SJSA1 (cell line): ENCODE measurements at regions not wholly inside any gene's neighbourhood (a gene's known extent, or its start where the extent isn't known, plus 50 kb on each side); places are given as distances from the start of the nearest gene placed in this dataset.
"Not testable (repeated sequence)": the region's sequence is repeated elsewhere in the genome, so short reads cannot be mapped to it uniquely, and the experiment has no call there.

ENCODE experiments used
- DNase-seq, 2 experiments: peaks; one replicate each; pipeline ENCODE4 v3.0.0-alpha.2; 2015 to 2020; ENCODE audit warnings: low spot score in 2 of 2, low read depth in 1 of 2
- H3K27ac ChIP-seq: fragments of 250-450 bp; sonication (Bioruptor Pico); 2 replicates; pipeline ENCODE4 v1.5.1; 2020; ENCODE audit warnings: mild to moderate bottlenecking, moderate library complexity
- H3K27me3 ChIP-seq: fragments of 250-450 bp; sonication (Bioruptor Pico); replicated peaks from 2 replicates; pipeline ENCODE4 v1.5.1; 2020; ENCODE audit warnings: mild to moderate bottlenecking, moderate library complexity
- H3K36me3 ChIP-seq: fragments of 250-450 bp; sonication (Bioruptor Pico); 2 replicates; pipeline ENCODE4 v1.5.1; 2020; ENCODE audit warnings: mild to moderate bottlenecking
- H3K4me1 ChIP-seq: fragments of 250-450 bp; sonication (Bioruptor Pico); replicated peaks from 2 replicates; pipeline ENCODE4 v1.6.1; 2021; ENCODE audit warnings: mild to moderate bottlenecking
- H3K4me3 ChIP-seq: fragments of 250-450 bp; sonication (Bioruptor Pico); 2 replicates; pipeline ENCODE4 v1.5.1; 2020; ENCODE audit warnings: mild to moderate bottlenecking
- H3K9me3 ChIP-seq: fragments of 250-450 bp; sonication (Bioruptor Pico); replicated peaks from 2 replicates; pipeline ENCODE4 v1.5.1; 2020; ENCODE audit warnings: mild to moderate bottlenecking

GRCh38 chr3:147662705-147663104 is 253.5 kb downstream of the ZIC1 start:
- DNase-seq: no peak
- Histone ChIP-seq H3K4me1 (no peaks in the 10 kb centered on the region), H3K36me3 (no peaks in the 10 kb centered on the region), H3K27me3 (no peaks in the 10 kb centered on the region), H3K4me3 (no peak overlapping the region), H3K9me3 (no peaks in the 10 kb centered on the region), H3K27ac (no peak overlapping the region)

GRCh38 chr3:147669077-147669476 is 259.9 kb downstream of the ZIC1 start:
- Histone ChIP-seq H3K9me3 (no peaks in the 10 kb centered on the region), H3K4me1 (no peaks in the 10 kb centered on the region), H3K27me3 (no peaks in the 10 kb centered on the region), H3K4me3 (no peak overlapping the region), H3K27ac (no peak overlapping the region), H3K36me3 (no peaks in the 10 kb centered on the region)
- DNase-seq: no peak

DNA sequence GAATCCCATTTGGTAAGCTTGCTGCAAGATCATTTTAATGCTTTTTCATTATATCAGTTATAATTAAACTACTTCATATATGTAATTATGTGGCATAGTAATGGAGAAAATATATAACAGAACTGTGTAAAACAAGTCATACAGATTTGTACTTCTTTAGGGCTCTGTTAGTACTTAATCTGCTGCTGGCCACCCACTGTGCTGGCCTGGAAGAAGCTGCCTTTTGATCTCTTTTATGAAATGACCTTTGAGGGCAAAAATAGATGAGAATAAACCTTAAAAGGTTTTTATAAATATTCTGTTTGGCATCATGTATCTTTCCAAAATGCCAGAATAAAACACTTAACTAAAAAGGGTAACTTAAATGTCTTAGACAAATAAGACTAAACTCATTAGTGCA is 262.9 kb downstream of the ZIC1 start:
- Histone ChIP-seq H3K36me3 (no peaks in the 10 kb centered on the region), H3K27ac (no peak overlapping the region), H3K4me1 (no peaks in the 10 kb centered on the region)

DNA sequence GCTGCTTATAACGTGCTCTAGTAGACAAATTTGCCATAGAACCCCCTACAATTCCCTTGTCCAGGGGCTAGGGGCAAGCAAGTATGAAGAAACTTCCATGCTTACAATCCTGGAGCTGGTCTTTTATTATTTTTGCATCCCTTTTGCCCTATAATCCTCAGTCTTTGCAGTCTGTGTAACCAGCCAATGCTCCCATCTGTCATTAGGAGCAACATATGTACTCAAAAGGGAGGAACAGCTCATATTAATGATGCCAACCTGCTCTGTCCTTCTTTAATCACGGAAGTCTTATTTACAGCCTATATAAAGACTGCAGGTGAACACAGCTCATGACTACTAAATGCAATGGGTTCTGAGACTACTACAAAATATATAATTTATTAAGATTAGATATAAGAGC is 263.3 kb downstream of the ZIC1 start:
- H3K36me3 ChIP-seq: no peaks in the 10 kb centered on the region
- H3K4me1 ChIP-seq: no peaks in the 10 kb centered on the region
- no peaks in the 10 kb centered on the region for H3K9me3 ChIP-seq
- no peak for DNase-seq
- no peak overlapping the region for H3K27ac ChIP-seq
- no peaks in the 10 kb centered on the region for H3K27me3 ChIP-seq
- no peak overlapping the region for H3K4me3 ChIP-seq

More for the DNA sequence above, 262.9 kb downstream of the ZIC1 start:
- no peaks in the 10 kb centered on the region for H3K9me3 ChIP-seq
- DNase-seq: no peak
- no peaks in the 10 kb centered on the region for H3K27me3 ChIP-seq
- H3K4me3 ChIP-seq: no peak overlapping the region

- no peaks in the 10 kb centered on the region for H3K9me3 ChIP-seq
- H3K27ac ChIP-seq: no peak overlapping the region
- no peaks in the 10 kb centered on the region for H3K27me3 ChIP-seq
- no peaks in the 10 kb centered on the region for H3K36me3 ChIP-seq
- no peak overlapping the region for H3K4me3 ChIP-seq
- no peak for DNase-seq
- H3K4me1 ChIP-seq: no peaks in the 10 kb centered on the region
Measured at GRCh38 chr3:147675761-147676160, 266.6 kb downstream of the ZIC1 start.

DNA sequence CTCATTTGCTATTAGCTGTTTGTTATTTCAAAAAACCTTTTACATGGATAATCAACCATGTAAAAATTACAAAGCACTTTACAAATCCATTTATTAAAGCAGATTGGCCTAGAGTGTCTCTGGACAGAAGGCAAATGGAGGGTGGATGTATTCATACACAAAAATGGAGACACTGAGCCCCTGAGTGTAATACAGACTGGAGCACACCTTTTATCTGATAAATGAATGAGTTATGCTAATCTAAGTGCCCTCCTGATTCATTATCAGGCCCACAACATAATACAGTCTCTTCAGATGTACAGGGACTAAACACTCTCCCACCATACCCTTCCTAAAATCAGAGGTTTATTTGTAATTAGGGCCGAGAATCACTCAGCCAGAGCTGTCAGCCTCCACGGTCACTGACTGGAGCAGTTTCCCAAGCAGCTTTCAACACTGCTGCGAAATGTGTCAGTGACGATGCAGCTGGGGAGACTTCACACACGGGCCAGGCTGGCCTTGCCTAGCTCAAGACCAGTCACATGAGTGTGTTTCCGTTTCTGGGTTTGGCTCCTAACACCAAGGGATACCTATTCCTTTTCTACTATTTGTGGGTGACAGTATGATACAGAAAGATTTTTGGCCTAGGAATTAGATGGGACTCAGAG is 271.8 kb downstream of the ZIC1 start:
- H3K27me3 ChIP-seq: no peaks in the 10 kb centered on the region
- DNase-seq: no peak
- H3K4me1 ChIP-seq: no peaks in the 10 kb centered on the region
- H3K9me3 ChIP-seq: no peaks in the 10 kb centered on the region
- H3K27ac ChIP-seq: no peak overlapping the region
- no peak overlapping the region for H3K4me3 ChIP-seq
- no peaks in the 10 kb centered on the region for H3K36me3 ChIP-seq

GRCh38 chr3:147688868-147689267 is 279.7 kb downstream of the ZIC1 start:
- Histone ChIP-seq H3K27me3 (no peaks in the 10 kb centered on the region), H3K4me3 (no peak overlapping the region), H3K27ac (no peak overlapping the region), H3K4me1 (no peaks in the 10 kb centered on the region), H3K9me3 (no peaks in the 10 kb centered on the region), H3K36me3 (no peaks in the 10 kb centered on the region)
- no peak for DNase-seq

- no peaks in the 10 kb centered on the region for H3K9me3 ChIP-seq
- H3K4me1 ChIP-seq: no peaks in the 10 kb centered on the region
- H3K27me3 ChIP-seq: 0 out of 2 replicates have a peak, but pooled peaks cover 3% of the 10 kb centered on the region
- no peaks in the 10 kb centered on the region for H3K36me3 ChIP-seq
- DNase-seq: no peak
- no peak overlapping the region for H3K4me3 ChIP-seq
- H3K27ac ChIP-seq: no peak overlapping the region
Measured at GRCh38 chr3:147699175-147699838, 290.1 kb downstream of the ZIC1 start.

GRCh38 chr3:147701195-147701594 is 292.0 kb downstream of the ZIC1 start:
- DNase-seq: no peak
- 0 out of 2 replicates have a peak, but pooled peaks cover 3% of the 10 kb centered on the region for H3K27me3 ChIP-seq
- no peaks in the 10 kb centered on the region for H3K4me1 ChIP-seq

GRCh38 chr3:147702509-147702908 is 293.3 kb downstream of the ZIC1 start:
- H3K4me1 ChIP-seq: no peaks in the 10 kb centered on the region
- DNase-seq: no peak
- H3K9me3 ChIP-seq: no peaks in the 10 kb centered on the region

More at GRCh38 chr3:147701195-147701594, 292.0 kb downstream of the ZIC1 start:
- Histone ChIP-seq H3K36me3 (no peaks in the 10 kb centered on the region), H3K27ac (no peak overlapping the region), H3K4me3 (no peak overlapping the region), H3K9me3 (no peaks in the 10 kb centered on the region)

GRCh38 chr3:147705651-147706051 is 296.5 kb downstream of the ZIC1 start:
- no peak for DNase-seq
- Histone ChIP-seq H3K27ac (no peak overlapping the region), H3K27me3 (0 out of 2 replicates have a peak, but pooled peaks cover 3% of the 10 kb centered on the region), H3K36me3 (no peaks in the 10 kb centered on the region), H3K4me1 (no peaks in the 10 kb centered on the region), H3K9me3 (no peaks in the 10 kb centered on the region), H3K4me3 (no peak overlapping the region)

More at GRCh38 chr3:147702509-147702908, 293.3 kb downstream of the ZIC1 start:
- no peaks in the 10 kb centered on the region for H3K36me3 ChIP-seq
- H3K27me3 ChIP-seq: 0 out of 2 replicates have a peak, but pooled peaks cover 3% of the 10 kb centered on the region
- H3K27ac ChIP-seq: no peak overlapping the region
- H3K4me3 ChIP-seq: no peak overlapping the region

- H3K9me3 ChIP-seq, H3K4me3 ChIP-seq, H3K27ac ChIP-seq, H3K27me3 ChIP-seq, H3K36me3 ChIP-seq, DNase-seq, H3K4me1 ChIP-seq: not testable (repeated sequence)
Measured at GRCh38 chr3:147710753-147711152, 301.6 kb downstream of the ZIC1 start.

DNA sequence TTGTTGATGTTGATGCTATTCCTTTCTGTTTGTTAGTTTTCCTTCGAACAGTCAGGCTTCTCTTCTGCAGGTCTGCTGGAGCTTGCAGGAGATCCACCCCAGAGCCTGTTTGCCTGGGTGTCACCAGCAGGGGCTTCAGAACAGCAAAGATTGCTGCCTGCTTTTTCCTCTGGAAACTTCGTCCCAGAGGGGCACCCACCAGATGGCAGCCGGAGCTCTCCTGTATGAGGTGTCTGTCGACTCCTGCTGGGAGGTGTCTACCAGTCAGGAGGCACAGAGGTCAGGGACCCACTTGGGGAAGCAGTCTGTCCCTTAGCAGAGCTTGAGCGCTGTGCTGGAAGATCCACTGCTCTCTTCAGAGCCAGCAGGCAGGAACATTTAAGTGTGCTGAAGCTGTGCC is 303.2 kb downstream of the ZIC1 start:
- Histone ChIP-seq H3K4me1 (no peaks in the 10 kb centered on the region), H3K4me3 (no peak overlapping the region), H3K27me3 (no peaks in the 10 kb centered on the region), H3K36me3 (no peaks in the 10 kb centered on the region), H3K27ac (no peak overlapping the region), H3K9me3 (no peaks in the 10 kb centered on the region)
- DNase-seq: no peak

- H3K27me3 ChIP-seq, H3K4me3 ChIP-seq, H3K27ac ChIP-seq, H3K4me1 ChIP-seq, H3K36me3 ChIP-seq, H3K9me3 ChIP-seq, DNase-seq: not testable (repeated sequence)
Measured at GRCh38 chr3:147712758-147713157, 303.6 kb downstream of the ZIC1 start.
